ENCODE measurements at regions not wholly inside any gene's neighbourhood (a gene's known extent, or its start where the extent isn't known, plus 50 kb on each side); places are given as distances from the start of the nearest gene placed in this dataset.

GRCh38 chr7:84368122-84368521 lies 173.5 kb upstream of the SEMA3A start:
- TF ChIP-seq BACH2 (CRISPR knock-in tag; IDR thresholded peaks at IDR 0.05; ENCODE audit: borderline replicate concordance) (no peak), ZNF565 (CRISPR knock-in tag; conservative IDR thresholded peaks at IDR 0.05; ENCODE audit: low read depth) (no peak), POU6F1 (CRISPR knock-in tag; IDR thresholded peaks at IDR 0.05; ENCODE audit: borderline replicate concordance, low read depth) (no peak), RARB (CRISPR knock-in tag; IDR thresholded peaks at IDR 0.05) (no peak), CSRNP3 (CRISPR knock-in tag; IDR thresholded peaks at IDR 0.05) (no peak), ZFP3 (CRISPR knock-in tag; IDR thresholded peaks at IDR 0.05) (no peak), CREB5 (CRISPR knock-in tag; IDR thresholded peaks at IDR 0.05; ENCODE audit: low read depth) (no peak)
- no peak for ATAC-seq

GRCh38 chr7:84364708-84365107 lies 170.1 kb upstream of the SEMA3A start:
- peak; percentile 64 for ATAC-seq

GRCh38 chr7:84363741-84364140 lies 169.2 kb upstream of the SEMA3A start:
- ATAC-seq, result peak; percentile 47; the same call in 1 of the 3 replicates
- TF ChIP-seq ZNF565 (CRISPR knock-in tag; conservative IDR thresholded peaks at IDR 0.05; ENCODE audit: low read depth), result no peak
- no peak for TF ChIP-seq ISL1 (CRISPR knock-in tag; IDR thresholded peaks at IDR 0.05)
- TF ChIP-seq ARNTL (CRISPR knock-in tag; IDR thresholded peaks at IDR 0.05; ENCODE audit: borderline replicate concordance, low read depth), result no peak
- no peak for TF ChIP-seq ZFP3 (CRISPR knock-in tag; IDR thresholded peaks at IDR 0.05)
- TF ChIP-seq TSHZ2 (CRISPR knock-in tag; IDR thresholded peaks at IDR 0.05), result no peak
- TF ChIP-seq ZNF70 (CRISPR knock-in tag; IDR thresholded peaks at IDR 0.05), result no peak
- no peak for TF ChIP-seq ESRRG (CRISPR knock-in tag; IDR thresholded peaks at IDR 0.05)
- TF ChIP-seq ZC3H10 (CRISPR knock-in tag; IDR thresholded peaks at IDR 0.05), result no peak
- no peak for TF ChIP-seq TCF4 (CRISPR knock-in tag; IDR thresholded peaks at IDR 0.05; ENCODE audit: borderline replicate concordance)
- TF ChIP-seq ZFP30 (CRISPR knock-in tag; IDR thresholded peaks at IDR 0.05), result no peak
- no peak for TF ChIP-seq PATZ1 (CRISPR knock-in tag; IDR thresholded peaks at IDR 0.05; ENCODE audit: borderline replicate concordance)
- no peak for TF ChIP-seq SNAI2 (CRISPR knock-in tag; IDR thresholded peaks at IDR 0.05)
- TF ChIP-seq POU6F1 (CRISPR knock-in tag; IDR thresholded peaks at IDR 0.05; ENCODE audit: borderline replicate concordance, low read depth), result no peak
- no peak for TF ChIP-seq CSRNP3 (CRISPR knock-in tag; IDR thresholded peaks at IDR 0.05)
- TF ChIP-seq TOX (CRISPR knock-in tag; IDR thresholded peaks at IDR 0.05; ENCODE audit: borderline replicate concordance), result no peak
- TF ChIP-seq RARB (CRISPR knock-in tag; IDR thresholded peaks at IDR 0.05), result no peak
- no peak for TF ChIP-seq OSR1 (CRISPR knock-in tag; IDR thresholded peaks at IDR 0.05)
- TF ChIP-seq GLIS3 (CRISPR knock-in tag; IDR thresholded peaks at IDR 0.05), result no peak
- no peak for TF ChIP-seq ZNF8 (CRISPR knock-in tag; IDR thresholded peaks at IDR 0.05)

More at GRCh38 chr7:84364708-84365107, 170.1 kb upstream of the SEMA3A start:
- TF ChIP-seq PATZ1 (CRISPR knock-in tag; IDR thresholded peaks at IDR 0.05; ENCODE audit: borderline replicate concordance) (no peak), BACH2 (CRISPR knock-in tag; IDR thresholded peaks at IDR 0.05; ENCODE audit: borderline replicate concordance) (no peak), CSDC2 (CRISPR knock-in tag; IDR thresholded peaks at IDR 0.05) (no peak)
